RWPE1 (cell line): ENCODE measurements at regions not wholly inside any gene's neighbourhood (a gene's known extent, or its start where the extent isn't known, plus 50 kb on each side); places are given as distances from the start of the nearest gene placed in this dataset.

Experiments
- CTCF ChIA-PET: fragments of 350-600 bp; sonication (Branson Sonifier 250); formaldehyde crosslinking; extraction: SDS; loops from one replicate; lab custom pipeline; 2021; lab: Yijun Ruan, JAX
- POLR2A ChIA-PET: fragments of 400-600 bp; formaldehyde crosslinking; extraction: SDS; loops from one replicate; lab custom pipeline; 2020; ENCODE audit warnings: antibody characterized with exemption; ENCODE audit not compliant: low non-redundant PET; lab: Yijun Ruan, JAX
- DNase-seq: peaks from one replicate; pipeline ENCODE4 v3.0.0; 2012; ENCODE audit warnings: low spot score
- H3K27ac ChIP-seq: fragments of 450-650 bp; 2 replicates; pipeline ENCODE4 v1.5.1; 2017
- TF ChIP-seq, protein P1 (sequence below): fragments of 450-650 bp; conservative IDR thresholded peaks from 2 replicates; pipeline ENCODE4 v1.5.1; 2017; ENCODE audit warnings: low read depth, mild to moderate bottlenecking

GRCh38 chr14:51554339-51554920, 97.3 kb upstream of the FRMD6 start:
- no peak overlapping the region for H3K27ac ChIP-seq
- TF ChIP-seq, protein P1, sequence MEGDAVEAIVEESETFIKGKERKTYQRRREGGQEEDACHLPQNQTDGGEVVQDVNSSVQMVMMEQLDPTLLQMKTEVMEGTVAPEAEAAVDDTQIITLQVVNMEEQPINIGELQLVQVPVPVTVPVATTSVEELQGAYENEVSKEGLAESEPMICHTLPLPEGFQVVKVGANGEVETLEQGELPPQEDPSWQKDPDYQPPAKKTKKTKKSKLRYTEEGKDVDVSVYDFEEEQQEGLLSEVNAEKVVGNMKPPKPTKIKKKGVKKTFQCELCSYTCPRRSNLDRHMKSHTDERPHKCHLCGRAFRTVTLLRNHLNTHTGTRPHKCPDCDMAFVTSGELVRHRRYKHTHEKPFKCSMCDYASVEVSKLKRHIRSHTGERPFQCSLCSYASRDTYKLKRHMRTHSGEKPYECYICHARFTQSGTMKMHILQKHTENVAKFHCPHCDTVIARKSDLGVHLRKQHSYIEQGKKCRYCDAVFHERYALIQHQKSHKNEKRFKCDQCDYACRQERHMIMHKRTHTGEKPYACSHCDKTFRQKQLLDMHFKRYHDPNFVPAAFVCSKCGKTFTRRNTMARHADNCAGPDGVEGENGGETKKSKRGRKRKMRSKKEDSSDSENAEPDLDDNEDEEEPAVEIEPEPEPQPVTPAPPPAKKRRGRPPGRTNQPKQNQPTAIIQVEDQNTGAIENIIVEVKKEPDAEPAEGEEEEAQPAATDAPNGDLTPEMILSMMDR: no peak
- CTCF ChIA-PET: interaction anchor here (0.6 kb wide), 2 partner anchors 9 to 45 kb away, joined by 3 read pairs; no protein-coding TSS in a partner anchor
- POLR2A ChIA-PET: no interaction called here
- no peak for DNase-seq

DNA sequence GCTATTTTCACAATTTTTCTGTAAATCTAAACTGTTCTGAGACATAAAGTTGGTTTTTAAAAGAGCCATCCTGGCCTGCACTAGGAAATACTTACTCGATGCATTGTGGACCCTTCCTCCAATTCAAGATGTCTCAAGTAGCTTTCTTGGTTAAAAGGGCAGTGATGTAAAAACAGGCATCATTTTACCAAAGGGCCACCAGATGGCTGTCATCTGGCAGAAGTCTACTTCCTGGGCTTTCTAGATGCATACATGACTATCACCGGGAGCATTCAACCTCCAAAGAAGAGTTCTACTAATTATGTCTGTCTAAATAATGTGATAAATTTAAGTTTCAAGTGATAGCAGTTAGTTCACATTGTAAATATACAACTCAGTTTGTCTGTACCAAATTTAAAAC, 96.8 kb upstream of the FRMD6 start:
- CTCF ChIA-PET: interaction anchor here (0.7 kb wide), 2 partner anchors 148 to 258 kb away, joined by 3 to 4 read pairs; no protein-coding TSS in a partner anchor
- TF ChIP-seq, protein P1: no peak
- POLR2A ChIA-PET: no interaction called here
- DNase-seq: no peak
- no peak overlapping the region for H3K27ac ChIP-seq

- no peak for DNase-seq
- H3K27ac ChIP-seq: no peak overlapping the region
- ChIA-PET POLR2A (no interaction called here), CTCF (interaction anchor here (0.5 kb wide), 1 partner anchor 215 kb away, joined by 5 read pairs; no protein-coding TSS in a partner anchor)
- TF ChIP-seq, protein P1: no peak
Observed at GRCh38 chr14:51561141-51561540, 90.6 kb upstream of the FRMD6 start.

DNA sequence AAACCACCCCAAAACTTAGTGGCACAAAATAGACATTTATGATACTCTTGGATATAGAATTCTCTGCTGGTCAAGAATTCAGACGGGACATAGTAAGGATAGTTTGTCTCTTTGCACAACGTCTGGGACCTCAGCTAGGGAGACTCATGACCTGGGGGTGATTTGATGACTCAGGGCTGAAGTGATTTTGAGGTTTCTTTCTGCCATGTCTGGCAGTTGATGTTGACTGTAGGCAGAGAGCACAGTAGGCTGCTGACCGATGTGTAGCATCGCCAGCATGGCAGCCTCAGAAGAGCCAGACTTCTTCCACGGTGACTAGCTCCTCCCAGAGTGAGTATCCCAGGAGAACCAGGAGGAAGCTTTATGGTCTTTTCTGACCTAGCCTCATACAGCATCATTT, 88.9 kb upstream of the FRMD6 start:
- CTCF ChIA-PET: interaction anchor here (1.0 kb wide), 1 partner anchor 89 kb away, joined by 3 read pairs; no protein-coding TSS in a partner anchor
- POLR2A ChIA-PET: no interaction called here
- TF ChIP-seq, protein P1: no peak

DNA sequence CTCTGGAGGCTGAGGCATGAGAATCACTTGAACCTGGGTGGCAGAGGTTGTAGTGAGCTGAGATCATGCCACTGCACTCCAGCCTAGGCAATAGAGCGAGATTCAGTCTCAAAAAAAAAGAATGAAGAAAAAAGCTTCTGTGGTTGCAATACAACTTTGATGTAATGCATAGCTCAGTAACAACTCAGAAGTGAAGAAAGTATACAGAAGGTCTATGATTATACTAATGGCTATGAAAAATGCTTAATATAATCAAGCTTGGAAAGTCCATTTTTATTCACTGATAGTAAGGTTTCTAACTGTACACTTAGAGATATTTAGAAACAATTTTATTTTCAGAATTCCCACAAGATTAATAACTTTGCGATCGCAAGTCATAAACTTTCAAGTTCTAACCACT, 88.2 kb upstream of the FRMD6 start:
- TF ChIP-seq, protein P1: no peak
- ChIA-PET CTCF (interaction anchor here (0.6 to 1.0 kb wide), 2 partner anchors 89 to 111 kb away, joined by 3 read pairs; no protein-coding TSS in a partner anchor), POLR2A (no interaction called here)
- DNase-seq: no peak
- no peak overlapping the region for H3K27ac ChIP-seq

More for the DNA sequence above, 88.9 kb upstream of the FRMD6 start:
- no peak overlapping the region for H3K27ac ChIP-seq
- DNase-seq: peak; percentile 41

GRCh38 chr14:51564460-51564859, 87.2 kb upstream of the FRMD6 start:
- H3K27ac ChIP-seq: no peak overlapping the region
- DNase-seq: no peak
- ChIA-PET CTCF (no interaction called here), POLR2A (no interaction called here)
- TF ChIP-seq, protein P1: no peak
